Activated T-cell treated with anti-CD3 and anti-CD28 coated beads, Interleukin-2, amount 50 U/mL, for 72 hours (primary cell): ENCODE measurements at regions not wholly inside any gene's neighbourhood (a gene's known extent, or its start where the extent isn't known, plus 50 kb on each side); places are given as distances from the start of the nearest gene placed in this dataset.

Experiments
- ATAC-seq, 2 donors: fragments of 150-1000 bp; cut with Tn5 transposase; replicated peaks in 1 of 2; 2 replicates each; pipeline ENCODE4 v1.10.0; 2021; ENCODE audit warnings: moderate library complexity in 2 of 2, mild to moderate bottlenecking in 1 of 2
- DNase-seq, 2 donors: peaks; one replicate each; pipeline ENCODE4 v3.0.0; 2021 to 2022; ENCODE audit warnings: mixed read lengths in 1 of 2
- H3K27ac Mint-ChIP-seq: one replicate; pipeline ENCODE4 v1.8.0; 2022; ENCODE audit warnings: mild to moderate bottlenecking, moderate library complexity, mixed read lengths
- H3K27me3 Mint-ChIP-seq: one replicate; pipeline ENCODE4 v1.8.0; 2022; ENCODE audit warnings: low read depth, mixed read lengths
- H3K36me3 Mint-ChIP-seq, 2 donors: one replicate each; pipeline ENCODE4 v1.8.0; 2022; ENCODE audit warnings: mixed read lengths in 2 of 2, mild to moderate bottlenecking in 1 of 2; ENCODE audit not compliant: insufficient read depth in 2 of 2
- H3K4me1 Mint-ChIP-seq: one replicate; pipeline ENCODE4 v1.8.0; 2022; ENCODE audit warnings: low read depth, mixed read lengths
- H3K4me3 Mint-ChIP-seq, 2 donors: one replicate each; pipeline ENCODE4 v1.8.0; 2022; ENCODE audit warnings: mild to moderate bottlenecking in 2 of 2, mixed read lengths in 2 of 2, moderate library complexity in 2 of 2
- H3K9me3 Mint-ChIP-seq, 2 donors: one replicate each; pipeline ENCODE4 v1.8.0; 2022; ENCODE audit warnings: mixed read lengths in 2 of 2

- no peak overlapping the region for H3K27ac Mint-ChIP-seq
- no peak overlapping the region for H3K4me3 Mint-ChIP-seq
- DNase-seq = no peak
- no peaks in the 10 kb centered on the region for H3K4me1 Mint-ChIP-seq
- no peaks in the 10 kb centered on the region for H3K36me3 Mint-ChIP-seq
- H3K9me3 Mint-ChIP-seq = no peaks in the 10 kb centered on the region
- no peak for ATAC-seq
- H3K27me3 Mint-ChIP-seq = no peaks in the 10 kb centered on the region
Measured at GRCh38 chr13:109667056-109667455, 119.3 kb downstream of the IRS2 start.

DNA sequence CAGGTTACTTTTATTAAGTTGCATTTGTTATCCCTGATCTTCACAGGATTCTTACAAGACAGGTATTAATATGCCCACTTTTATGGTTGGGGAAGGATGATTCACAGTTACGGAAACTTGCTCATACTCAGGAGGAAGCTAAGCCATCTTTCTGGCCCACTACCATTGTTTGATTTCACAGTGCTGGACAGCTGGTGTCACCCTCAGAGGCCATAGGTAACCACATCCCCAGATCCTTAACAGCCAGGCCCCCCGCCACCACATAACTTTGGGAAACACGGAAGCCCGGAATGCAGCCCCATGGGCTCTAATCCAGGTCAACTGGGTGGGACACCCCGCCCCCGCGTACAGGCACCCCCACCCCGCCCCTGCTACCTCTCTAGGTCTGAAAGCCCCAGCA lies 119.7 kb downstream of the IRS2 start:
- ATAC-seq = no peak
- no peak for DNase-seq
- Mint-ChIP-seq H3K4me1 (no peaks in the 10 kb centered on the region), H3K27ac (no peak overlapping the region), H3K9me3 (no peaks in the 10 kb centered on the region), H3K27me3 (no peaks in the 10 kb centered on the region), H3K36me3 (no peaks in the 10 kb centered on the region), H3K4me3 (no peak overlapping the region)

GRCh38 chr13:109665781-109666249 lies 120.6 kb downstream of the IRS2 start:
- no peaks in the 10 kb centered on the region for H3K36me3 Mint-ChIP-seq
- no peaks in the 10 kb centered on the region for H3K4me1 Mint-ChIP-seq
- H3K4me3 Mint-ChIP-seq = no peak overlapping the region
- no peaks in the 10 kb centered on the region for H3K9me3 Mint-ChIP-seq
- no peak overlapping the region for H3K27ac Mint-ChIP-seq
- no peaks in the 10 kb centered on the region for H3K27me3 Mint-ChIP-seq
- DNase-seq = no peak
- ATAC-seq = no peak

DNA sequence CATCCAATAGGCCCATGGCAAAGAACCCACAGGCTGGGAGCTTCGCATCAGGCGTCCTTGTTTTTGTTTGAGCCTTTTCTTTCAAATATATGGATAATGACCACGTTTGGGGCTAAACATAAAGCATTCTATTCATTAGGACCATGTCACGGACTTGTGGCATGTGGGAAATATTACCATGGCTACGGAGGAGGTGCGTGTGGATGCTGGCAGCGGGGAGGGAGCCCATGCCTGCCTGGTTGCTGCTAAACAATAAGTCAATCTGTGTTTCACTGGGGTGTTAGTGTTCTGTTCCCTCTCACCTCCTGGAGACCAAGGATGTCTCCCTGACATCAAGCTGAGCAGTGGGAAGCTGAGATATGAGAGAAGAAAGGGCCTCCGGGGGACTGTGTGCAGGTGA lies 121.1 kb downstream of the IRS2 start:
- Mint-ChIP-seq H3K27me3 (no peaks in the 10 kb centered on the region), H3K36me3 (no peaks in the 10 kb centered on the region), H3K9me3 (no peaks in the 10 kb centered on the region), H3K27ac (no peak overlapping the region), H3K4me3 (no peak overlapping the region), H3K4me1 (no peaks in the 10 kb centered on the region)
- DNase-seq (no peak), ATAC-seq (no peak)

- no peak overlapping the region for H3K27ac Mint-ChIP-seq
- H3K4me1 Mint-ChIP-seq = no peaks in the 10 kb centered on the region
- no peak for ATAC-seq
- peaks cover 0 to 3% of the 10 kb centered on the region in 2 donors for H3K9me3 Mint-ChIP-seq
- peaks cover 7% of the 10 kb centered on the region for H3K27me3 Mint-ChIP-seq
- H3K4me3 Mint-ChIP-seq = no peak overlapping the region
- H3K36me3 Mint-ChIP-seq = no peaks in the 10 kb centered on the region
- no peak for DNase-seq
Measured at GRCh38 chr13:109657395-109657794, 129.0 kb downstream of the IRS2 start.

- ATAC-seq (no peak), DNase-seq (no peak)
- Mint-ChIP-seq H3K27ac (no peak overlapping the region), H3K4me1 (no peaks in the 10 kb centered on the region), H3K9me3 (peaks cover 0 to 3% of the 10 kb centered on the region in 2 donors), H3K36me3 (no peaks in the 10 kb centered on the region), H3K27me3 (peaks cover 7% of the 10 kb centered on the region), H3K4me3 (no peak overlapping the region)
Measured at GRCh38 chr13:109656206-109656605, 130.2 kb downstream of the IRS2 start.

GRCh38 chr13:109655611-109656010 lies 130.8 kb downstream of the IRS2 start:
- Mint-ChIP-seq H3K4me1 (no peaks in the 10 kb centered on the region), H3K4me3 (no peak overlapping the region), H3K27me3 (peaks cover 7% of the 10 kb centered on the region), H3K27ac (no peak overlapping the region), H3K36me3 (no peaks in the 10 kb centered on the region), H3K9me3 (peaks cover 0 to 3% of the 10 kb centered on the region in 2 donors)
- no peak for ATAC-seq
- no peak for DNase-seq

GRCh38 chr13:109655206-109655600 lies 131.2 kb downstream of the IRS2 start:
- ATAC-seq = no peak
- no peak overlapping the region for H3K27ac Mint-ChIP-seq
- peaks cover 7% of the 10 kb centered on the region for H3K27me3 Mint-ChIP-seq
- no peaks in the 10 kb centered on the region for H3K36me3 Mint-ChIP-seq
- H3K9me3 Mint-ChIP-seq = peaks cover 0 to 3% of the 10 kb centered on the region in 2 donors
- H3K4me3 Mint-ChIP-seq = no peak overlapping the region
- no peaks in the 10 kb centered on the region for H3K4me1 Mint-ChIP-seq
- no peak for DNase-seq

GRCh38 chr13:109654341-109655205 lies 131.8 kb downstream of the IRS2 start:
- H3K4me3 Mint-ChIP-seq = no peak overlapping the region
- peaks cover 0 to 3% of the 10 kb centered on the region in 2 donors for H3K9me3 Mint-ChIP-seq
- H3K4me1 Mint-ChIP-seq = no peaks in the 10 kb centered on the region
- no peaks in the 10 kb centered on the region for H3K36me3 Mint-ChIP-seq
- no peak overlapping the region for H3K27ac Mint-ChIP-seq
- peaks cover 7% of the 10 kb centered on the region for H3K27me3 Mint-ChIP-seq
- ATAC-seq (no peak), DNase-seq (no peak)

GRCh38 chr13:109652531-109652930 lies 133.9 kb downstream of the IRS2 start:
- DNase-seq (no peak), ATAC-seq (no peak)
- Mint-ChIP-seq H3K36me3 (no peaks in the 10 kb centered on the region), H3K27me3 (peaks cover 7% of the 10 kb centered on the region), H3K4me1 (no peaks in the 10 kb centered on the region), H3K9me3 (peaks cover 0 to 3% of the 10 kb centered on the region in 2 donors), H3K4me3 (no peak overlapping the region), H3K27ac (no peak overlapping the region)

DNA sequence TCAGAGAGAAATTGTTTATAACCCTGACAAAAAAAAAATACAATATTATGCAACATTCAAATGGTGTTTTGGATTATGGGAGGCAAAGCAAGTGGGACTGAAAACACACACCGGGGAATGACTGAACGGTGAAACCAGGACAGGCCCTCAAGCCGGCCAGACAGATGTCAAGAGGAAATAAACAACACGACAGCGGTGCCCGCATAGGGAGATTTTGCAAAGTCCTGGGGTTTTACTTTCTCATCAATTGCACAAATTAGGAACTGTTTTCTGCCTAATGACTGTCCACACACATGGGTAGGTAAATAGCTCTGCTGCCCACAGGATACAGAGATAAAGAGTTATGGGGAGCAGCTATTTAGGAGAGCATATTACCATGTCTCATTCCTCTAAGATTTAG lies 134.5 kb downstream of the IRS2 start:
- Mint-ChIP-seq H3K9me3 (peaks cover 0 to 3% of the 10 kb centered on the region in 2 donors), H3K4me1 (no peaks in the 10 kb centered on the region), H3K4me3 (no peak overlapping the region)

DNA sequence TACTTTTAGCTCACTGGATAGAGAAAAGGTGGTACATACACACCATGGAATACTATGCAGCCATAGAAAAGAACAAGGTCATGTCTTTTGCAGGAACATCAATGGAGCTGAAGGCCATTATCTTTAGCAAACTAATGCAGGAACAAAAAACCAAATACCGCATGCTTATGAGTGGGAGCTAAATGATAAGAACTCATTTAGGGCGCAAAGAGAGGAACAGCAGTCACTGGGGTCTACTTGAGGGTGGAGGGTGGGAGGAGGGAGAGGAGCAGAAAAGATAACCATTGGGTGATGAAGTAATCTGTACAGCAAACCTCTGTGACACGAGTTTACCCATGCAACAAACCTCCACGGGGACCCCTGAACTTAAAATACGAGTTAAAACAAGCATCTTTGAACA lies 135.1 kb downstream of the IRS2 start:
- no peaks in the 10 kb centered on the region for H3K36me3 Mint-ChIP-seq
- no peak for ATAC-seq
- DNase-seq = no peak
- peaks cover 6% of the 10 kb centered on the region for H3K27me3 Mint-ChIP-seq
- no peak overlapping the region for H3K27ac Mint-ChIP-seq
- H3K4me1 Mint-ChIP-seq = no peaks in the 10 kb centered on the region
- no peak overlapping the region for H3K4me3 Mint-ChIP-seq
- H3K9me3 Mint-ChIP-seq = peaks cover 0 to 3% of the 10 kb centered on the region in 2 donors

More for the DNA sequence above, 134.5 kb downstream of the IRS2 start:
- ATAC-seq (no peak), DNase-seq (no peak)
- Mint-ChIP-seq H3K27ac (no peak overlapping the region), H3K27me3 (peaks cover 7% of the 10 kb centered on the region), H3K36me3 (no peaks in the 10 kb centered on the region)

GRCh38 chr13:109650861-109651260 lies 135.5 kb downstream of the IRS2 start:
- ATAC-seq = no peak
- no peaks in the 10 kb centered on the region for H3K36me3 Mint-ChIP-seq
- H3K4me1 Mint-ChIP-seq = no peaks in the 10 kb centered on the region
- H3K4me3 Mint-ChIP-seq = no peak overlapping the region
- peaks cover 0 to 3% of the 10 kb centered on the region in 2 donors for H3K9me3 Mint-ChIP-seq
- H3K27me3 Mint-ChIP-seq = peaks cover 1% of the 10 kb centered on the region
- DNase-seq = no peak
- H3K27ac Mint-ChIP-seq = no peak overlapping the region

GRCh38 chr13:109649713-109650112 lies 136.7 kb downstream of the IRS2 start:
- Mint-ChIP-seq H3K27me3 (no peaks in the 10 kb centered on the region), H3K9me3 (peaks cover 0 to 1% of the 10 kb centered on the region in 2 donors), H3K27ac (no peak overlapping the region), H3K4me1 (no peaks in the 10 kb centered on the region), H3K4me3 (no peak overlapping the region), H3K36me3 (no peaks in the 10 kb centered on the region)
- ATAC-seq = no peak
- no peak for DNase-seq
